HEK293 (cell line): ENCODE measurements at regions not wholly inside any gene's neighbourhood (a gene's known extent, or its start where the extent isn't known, plus 50 kb on each side); places are given as distances from the start of the nearest gene placed in this dataset.

Experiments used
- CTCF ChIA-PET: fragments of 350-600 bp; formaldehyde crosslinking; extraction: SDS; loops from one replicate; lab custom pipeline; 2021; ENCODE audit warnings: antibody characterized with exemption; lab: Yijun Ruan, JAX
- POLR2A ChIA-PET: fragments of 300-600 bp; formaldehyde crosslinking; extraction: SDS; loops from one replicate; lab custom pipeline; 2020; ENCODE audit warnings: antibody characterized with exemption, inconsistent platforms; lab: Yijun Ruan, JAX
- H3K27ac ChIP-seq: fragments of 200-500 bp; sonication (Bioruptor generic); 2 replicates; pipeline ENCODE4 v1.5.1; 2014; ENCODE audit warnings: low read depth, low read length, control low read depth, inconsistent platforms; ENCODE audit errors: extremely low read depth
- H3K36me3 ChIP-seq, 2 experiments: fragments of 200-500 bp in 1 of 2; sonication (Bioruptor generic) in 1 of 2; 1 replicate in 1 of 2; 2 replicates in 1 of 2; pipeline ENCODE4 v1.5.1; 2014 to 2017; ENCODE audit warnings: inconsistent platforms in 2 of 2, low read length in 2 of 2; ENCODE audit not compliant: control insufficient read depth in 2 of 2, insufficient read depth in 1 of 2
- H3K4me1 ChIP-seq: fragments of 200-500 bp; sonication (Bioruptor generic); 2 replicates; pipeline ENCODE4 v1.5.1; 2014; ENCODE audit warnings: mild to moderate bottlenecking, low read length, inconsistent platforms; ENCODE audit not compliant: control insufficient read depth, insufficient read depth
- H3K4me3 ChIP-seq: 2 replicates; pipeline ENCODE4 v1.5.1; 2011; ENCODE audit warnings: low read depth, mild to moderate bottlenecking, control low read depth, low read length, moderate library complexity
- H3K9me3 ChIP-seq: fragments of 200-500 bp; sonication (Bioruptor generic); 2 replicates; pipeline ENCODE4 v1.5.1; 2014; ENCODE audit warnings: low read depth, low read length, inconsistent platforms; ENCODE audit not compliant: control insufficient read depth, insufficient read depth
- GLI2 ChIP-seq: fragments of 450-650 bp; formaldehyde crosslinking; IDR thresholded peaks from 2 replicates; pipeline ENCODE4; 2017; ENCODE audit warnings: missing biosample characterization, missing genetic modification characterization, low read depth, borderline replicate concordance
- HIC1 ChIP-seq: fragments of 450-650 bp; formaldehyde crosslinking; IDR thresholded peaks from 2 replicates; pipeline ENCODE4 v1.5.1; 2016; ENCODE audit warnings: missing biosample characterization, missing genetic modification characterization
- HOXA7 ChIP-seq: sonication (generic); formaldehyde crosslinking; IDR thresholded peaks from 2 replicates; pipeline ENCODE4 v1.8.1; 2022; ENCODE audit warnings: missing genetic modification reagents, borderline replicate concordance
- MEIS1 ChIP-seq: sonication (generic); formaldehyde crosslinking; IDR thresholded peaks from 2 replicates; pipeline ENCODE4 v1.8.1; 2022; ENCODE audit warnings: missing genetic modification reagents, mild to moderate bottlenecking, borderline replicate concordance
- ZBTB48 ChIP-seq: fragments of 450-650 bp; formaldehyde crosslinking; IDR thresholded peaks from 2 replicates; pipeline ENCODE4 v1.5.1; 2016; ENCODE audit warnings: missing biosample characterization, missing genetic modification characterization
- ZNF114 ChIP-seq: fragments of 450-650 bp; formaldehyde crosslinking; IDR thresholded peaks from 2 replicates; pipeline ENCODE4 v1.5.0; 2017; ENCODE audit warnings: missing biosample characterization, missing genetic modification characterization
- ZNF146 ChIP-seq: fragments of 450-650 bp; formaldehyde crosslinking; IDR thresholded peaks from 2 replicates; pipeline ENCODE4 v1.5.1; 2016; ENCODE audit warnings: missing biosample characterization, missing genetic modification characterization
- ZNF19 ChIP-seq: fragments of 450-650 bp; formaldehyde crosslinking; IDR thresholded peaks from 2 replicates; pipeline ENCODE4; 2016; ENCODE audit warnings: missing biosample characterization, missing genetic modification characterization, low read depth
- ZNF2 ChIP-seq: fragments of 450-650 bp; formaldehyde crosslinking; IDR thresholded peaks from 2 replicates; pipeline ENCODE4 v1.5.1; 2016; ENCODE audit warnings: missing biosample characterization, missing genetic modification characterization
- ZNF354C ChIP-seq: fragments of 450-650 bp; formaldehyde crosslinking; IDR thresholded peaks from 2 replicates; pipeline ENCODE4 v1.5.1; 2016; ENCODE audit warnings: missing biosample characterization, missing genetic modification characterization, low read depth, borderline replicate concordance
- ZNF366 ChIP-seq: fragments of 450-650 bp; formaldehyde crosslinking; conservative IDR thresholded peaks from 2 replicates; pipeline ENCODE4 v1.5.1; 2016; ENCODE audit warnings: missing biosample characterization, missing genetic modification characterization
- ZNF48 ChIP-seq: fragments of 450-650 bp; formaldehyde crosslinking; IDR thresholded peaks from 2 replicates; pipeline ENCODE4 v1.5.1; 2016; ENCODE audit warnings: missing biosample characterization, missing genetic modification characterization
- ZNF549 ChIP-seq: fragments of 450-650 bp; IDR thresholded peaks from 2 replicates; pipeline ENCODE4 v1.5.1; 2018; ENCODE audit warnings: missing biosample characterization, missing genetic modification characterization, mild to moderate bottlenecking, inconsistent platforms, moderate library complexity
- ZNF571 ChIP-seq: fragments of 450-650 bp; formaldehyde crosslinking; IDR thresholded peaks from 2 replicates; pipeline ENCODE4 v1.5.0; 2017; ENCODE audit warnings: missing biosample characterization, missing genetic modification characterization
- ZNF626 ChIP-seq: fragments of 450-650 bp; sonication (Bioruptor Pico); formaldehyde crosslinking; IDR thresholded peaks from 2 replicates; pipeline ENCODE4 v1.5.1; 2018; ENCODE audit warnings: missing biosample characterization, missing genetic modification characterization, inconsistent platforms
- ZNF629 ChIP-seq: fragments of 450-650 bp; formaldehyde crosslinking; IDR thresholded peaks from 2 replicates; pipeline ENCODE4 v1.5.1; 2017; ENCODE audit warnings: missing biosample characterization, missing genetic modification characterization
- ZNF654 ChIP-seq: fragments of 450-650 bp; formaldehyde crosslinking; IDR thresholded peaks from 2 replicates; pipeline ENCODE4 v1.5.1; 2016; ENCODE audit warnings: low read depth, missing biosample characterization, missing genetic modification characterization
- ZNF747 ChIP-seq: fragments of 450-650 bp; formaldehyde crosslinking; IDR thresholded peaks from 2 replicates; pipeline ENCODE4 v1.5.1; 2016; ENCODE audit warnings: missing biosample characterization, missing genetic modification characterization
- TF ChIP-seq, protein P1 (sequence below): IDR thresholded peaks from 2 replicates; pipeline ENCODE4 v1.6.1; 2011; ENCODE audit warnings: mild to moderate bottlenecking, low read depth, low read length, borderline replicate concordance
- TF ChIP-seq, protein P2 (sequence below): fragments of 450-650 bp; formaldehyde crosslinking; IDR thresholded peaks from 2 replicates; pipeline ENCODE4; 2016; ENCODE audit warnings: missing biosample characterization, missing genetic modification characterization

DNA sequence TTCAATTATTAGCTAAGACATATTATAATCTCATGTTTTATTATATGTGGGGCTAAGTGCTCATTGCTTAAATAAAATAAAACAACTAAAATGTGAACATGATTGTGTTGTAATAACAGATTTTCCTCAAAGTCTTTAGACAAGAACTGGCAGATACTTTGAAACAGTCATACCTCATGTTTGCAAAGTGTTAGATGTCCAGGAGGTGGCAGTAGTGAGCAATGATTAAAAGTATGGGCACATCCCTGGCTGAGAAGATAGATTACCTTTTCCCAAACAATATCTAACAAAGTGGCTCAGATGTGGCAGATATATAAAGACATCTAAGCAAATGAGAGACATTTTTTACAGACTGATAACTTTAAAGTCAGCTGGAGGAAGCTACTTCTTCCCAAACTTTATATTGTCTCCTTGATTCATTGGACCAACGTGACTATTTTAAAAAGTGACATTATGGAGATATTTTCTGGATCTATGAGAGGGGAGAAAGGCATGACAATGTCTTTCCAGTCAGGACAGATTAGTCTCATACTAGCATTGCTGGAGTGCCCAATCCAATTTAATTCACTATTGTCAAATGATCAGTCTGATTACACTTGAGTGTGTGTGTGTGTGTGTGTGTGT, 269.8 kb downstream of the S1PR1 start:
- no peaks in the 10 kb centered on the region for H3K4me1 ChIP-seq
- H3K27ac ChIP-seq: no peak overlapping the region
- no peaks in the 10 kb centered on the region for H3K9me3 ChIP-seq
- POLR2A ChIA-PET: no interaction called here
- CTCF ChIA-PET: interaction anchor here (0.6 to 2.3 kb wide), 25 partner anchors 9 to 928 kb away, joined by 3 to 21 read pairs (median 4); no protein-coding TSS in a partner anchor
- no peaks in the 10 kb centered on the region for H3K36me3 ChIP-seq
- TF ChIP-seq ZNF654 (tag by site-specific recombination) (peak; percentile 49), ZNF19 (no peak)
- H3K4me3 ChIP-seq: no peak overlapping the region

DNA sequence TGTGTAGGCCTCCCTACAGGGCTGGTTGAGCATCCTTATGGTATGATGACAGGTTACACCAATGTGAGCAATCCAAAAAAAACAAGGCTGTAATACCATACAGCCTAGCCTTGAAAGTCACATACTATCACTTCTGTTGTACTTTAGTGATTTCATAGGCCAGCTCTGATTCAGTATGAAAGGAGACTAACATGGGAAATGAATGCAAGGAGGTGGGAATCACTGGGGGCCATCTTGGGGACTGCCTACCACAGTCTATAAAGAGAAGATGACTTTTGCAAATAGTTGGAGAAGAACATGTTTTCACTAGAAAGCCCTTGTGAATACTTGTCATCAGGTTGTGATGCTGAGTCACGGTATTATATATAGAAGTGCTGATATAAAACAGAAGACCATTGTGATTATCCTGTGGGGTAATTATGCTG, 270.7 kb downstream of the S1PR1 start:
- ChIA-PET POLR2A (no interaction called here), CTCF (interaction anchor here (0.6 to 2.2 kb wide), 7 partner anchors 19 to 1347 kb away, joined by 3 to 7 read pairs (median 4); no protein-coding TSS in a partner anchor)
- H3K4me3 ChIP-seq: no peak overlapping the region
- TF ChIP-seq ZNF366 (tag by site-specific recombination) (no peak), GLI2 (no peak), ZNF146 (no peak), ZNF549 (tag by site-specific recombination) (no peak), MEIS1 (no peak), ZBTB48 (no peak), ZNF626 (tag by site-specific recombination) (no peak), ZNF114 (tag by site-specific recombination) (no peak), ZNF629 (tag by site-specific recombination) (no peak), ZNF354C (no peak), HOXA7 (CRISPR knock-in tag) (no peak), HIC1 (tag by site-specific recombination) (no peak), ZNF48 (no peak), ZNF571 (tag by site-specific recombination) (no peak), ZNF747 (no peak), ZNF2 (tag by site-specific recombination) (no peak)
- TF ChIP-seq, protein P1, sequence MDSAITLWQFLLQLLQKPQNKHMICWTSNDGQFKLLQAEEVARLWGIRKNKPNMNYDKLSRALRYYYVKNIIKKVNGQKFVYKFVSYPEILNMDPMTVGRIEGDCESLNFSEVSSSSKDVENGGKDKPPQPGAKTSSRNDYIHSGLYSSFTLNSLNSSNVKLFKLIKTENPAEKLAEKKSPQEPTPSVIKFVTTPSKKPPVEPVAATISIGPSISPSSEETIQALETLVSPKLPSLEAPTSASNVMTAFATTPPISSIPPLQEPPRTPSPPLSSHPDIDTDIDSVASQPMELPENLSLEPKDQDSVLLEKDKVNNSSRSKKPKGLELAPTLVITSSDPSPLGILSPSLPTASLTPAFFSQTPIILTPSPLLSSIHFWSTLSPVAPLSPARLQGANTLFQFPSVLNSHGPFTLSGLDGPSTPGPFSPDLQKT: no peak
- TF ChIP-seq, protein P2, sequence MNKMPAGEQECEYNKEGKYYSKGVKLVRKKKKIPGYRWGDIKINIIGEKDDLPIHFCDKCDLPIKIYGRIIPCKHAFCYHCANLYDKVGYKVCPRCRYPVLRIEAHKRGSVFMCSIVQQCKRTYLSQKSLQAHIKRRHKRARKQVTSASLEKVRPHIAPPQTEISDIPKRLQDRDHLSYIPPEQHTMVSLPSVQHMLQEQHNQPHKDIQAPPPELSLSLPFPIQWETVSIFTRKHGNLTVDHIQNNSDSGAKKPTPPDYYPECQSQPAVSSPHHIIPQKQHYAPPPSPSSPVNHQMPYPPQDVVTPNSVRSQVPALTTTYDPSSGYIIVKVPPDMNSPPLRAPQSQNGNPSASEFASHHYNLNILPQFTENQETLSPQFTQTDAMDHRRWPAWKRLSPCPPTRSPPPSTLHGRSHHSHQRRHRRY (tag by site-specific recombination): no peak
- TF ChIP-seq, all 188 proteins: peak for 0
- Histone ChIP-seq H3K4me1 (no peaks in the 10 kb centered on the region), H3K36me3 (no peaks in the 10 kb centered on the region), H3K27ac (no peak overlapping the region), H3K9me3 (no peaks in the 10 kb centered on the region)
